SK-N-SH (cell line): ENCODE measurements at regions not wholly inside any gene's neighbourhood (a gene's known extent, or its start where the extent isn't known, plus 50 kb on each side); places are given as distances from the start of the nearest gene placed in this dataset.

ENCODE experiments used
- JUND ChIP-seq: IDR thresholded peaks from 2 replicates; pipeline ENCODE4 v1.4.0; 2012
- POLR2AphosphoS5 ChIP-seq: IDR thresholded peaks from 2 replicates; pipeline ENCODE4 v1.6.1; 2012; ENCODE audit warnings: low read depth, low read length
- SMC3 ChIP-seq: IDR thresholded peaks from 2 replicates; pipeline ENCODE4 v1.6.1; 2012; ENCODE audit warnings: low read depth, low read length, improper control_type of control experiment
- TF ChIP-seq, protein P1 (sequence below): IDR thresholded peaks from 2 replicates; pipeline ENCODE4 v1.6.1; 2012; ENCODE audit warnings: mild to moderate bottlenecking, low read depth, low read length, moderate library complexity
- TF ChIP-seq, protein P2 (sequence below): fragments of 200-600 bp; sonication (generic); IDR thresholded peaks from 2 replicates; pipeline ENCODE4 v1.6.1; 2017; ENCODE audit warnings: antibody characterized with exemption, mild to moderate bottlenecking, moderate library complexity
- TF ChIP-seq, protein P3 (sequence below): IDR thresholded peaks from 2 replicates; pipeline ENCODE4 v1.4.0; 2012; ENCODE audit warnings: low read depth

DNA sequence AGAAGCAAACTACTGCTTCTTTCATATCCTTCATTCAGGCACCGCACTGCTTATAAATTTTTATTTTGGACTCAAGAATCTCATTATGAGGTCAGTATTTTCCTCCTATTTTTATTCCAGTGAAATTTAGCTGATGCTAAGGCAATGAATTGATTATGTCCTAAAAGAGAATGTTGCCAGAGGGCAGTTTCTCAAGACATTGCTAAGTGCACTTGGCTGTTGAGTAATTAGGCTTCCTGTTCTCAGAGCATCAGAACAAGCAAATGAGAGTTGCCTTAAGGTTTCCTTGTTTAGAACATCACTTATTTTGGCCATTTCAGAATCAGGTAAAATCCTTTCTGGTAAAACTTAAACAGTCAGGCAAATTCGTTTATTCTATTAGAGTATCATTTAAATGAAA lies 548.6 kb upstream of the ZEB2 start:
- TF ChIP-seq JUND (no peak), SMC3 (no peak), POLR2AphosphoS5 (no peak)
- TF ChIP-seq, protein P1, sequence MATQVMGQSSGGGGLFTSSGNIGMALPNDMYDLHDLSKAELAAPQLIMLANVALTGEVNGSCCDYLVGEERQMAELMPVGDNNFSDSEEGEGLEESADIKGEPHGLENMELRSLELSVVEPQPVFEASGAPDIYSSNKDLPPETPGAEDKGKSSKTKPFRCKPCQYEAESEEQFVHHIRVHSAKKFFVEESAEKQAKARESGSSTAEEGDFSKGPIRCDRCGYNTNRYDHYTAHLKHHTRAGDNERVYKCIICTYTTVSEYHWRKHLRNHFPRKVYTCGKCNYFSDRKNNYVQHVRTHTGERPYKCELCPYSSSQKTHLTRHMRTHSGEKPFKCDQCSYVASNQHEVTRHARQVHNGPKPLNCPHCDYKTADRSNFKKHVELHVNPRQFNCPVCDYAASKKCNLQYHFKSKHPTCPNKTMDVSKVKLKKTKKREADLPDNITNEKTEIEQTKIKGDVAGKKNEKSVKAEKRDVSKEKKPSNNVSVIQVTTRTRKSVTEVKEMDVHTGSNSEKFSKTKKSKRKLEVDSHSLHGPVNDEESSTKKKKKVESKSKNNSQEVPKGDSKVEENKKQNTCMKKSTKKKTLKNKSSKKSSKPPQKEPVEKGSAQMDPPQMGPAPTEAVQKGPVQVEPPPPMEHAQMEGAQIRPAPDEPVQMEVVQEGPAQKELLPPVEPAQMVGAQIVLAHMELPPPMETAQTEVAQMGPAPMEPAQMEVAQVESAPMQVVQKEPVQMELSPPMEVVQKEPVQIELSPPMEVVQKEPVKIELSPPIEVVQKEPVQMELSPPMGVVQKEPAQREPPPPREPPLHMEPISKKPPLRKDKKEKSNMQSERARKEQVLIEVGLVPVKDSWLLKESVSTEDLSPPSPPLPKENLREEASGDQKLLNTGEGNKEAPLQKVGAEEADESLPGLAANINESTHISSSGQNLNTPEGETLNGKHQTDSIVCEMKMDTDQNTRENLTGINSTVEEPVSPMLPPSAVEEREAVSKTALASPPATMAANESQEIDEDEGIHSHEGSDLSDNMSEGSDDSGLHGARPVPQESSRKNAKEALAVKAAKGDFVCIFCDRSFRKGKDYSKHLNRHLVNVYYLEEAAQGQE, result no peak
- TF ChIP-seq, protein P2, sequence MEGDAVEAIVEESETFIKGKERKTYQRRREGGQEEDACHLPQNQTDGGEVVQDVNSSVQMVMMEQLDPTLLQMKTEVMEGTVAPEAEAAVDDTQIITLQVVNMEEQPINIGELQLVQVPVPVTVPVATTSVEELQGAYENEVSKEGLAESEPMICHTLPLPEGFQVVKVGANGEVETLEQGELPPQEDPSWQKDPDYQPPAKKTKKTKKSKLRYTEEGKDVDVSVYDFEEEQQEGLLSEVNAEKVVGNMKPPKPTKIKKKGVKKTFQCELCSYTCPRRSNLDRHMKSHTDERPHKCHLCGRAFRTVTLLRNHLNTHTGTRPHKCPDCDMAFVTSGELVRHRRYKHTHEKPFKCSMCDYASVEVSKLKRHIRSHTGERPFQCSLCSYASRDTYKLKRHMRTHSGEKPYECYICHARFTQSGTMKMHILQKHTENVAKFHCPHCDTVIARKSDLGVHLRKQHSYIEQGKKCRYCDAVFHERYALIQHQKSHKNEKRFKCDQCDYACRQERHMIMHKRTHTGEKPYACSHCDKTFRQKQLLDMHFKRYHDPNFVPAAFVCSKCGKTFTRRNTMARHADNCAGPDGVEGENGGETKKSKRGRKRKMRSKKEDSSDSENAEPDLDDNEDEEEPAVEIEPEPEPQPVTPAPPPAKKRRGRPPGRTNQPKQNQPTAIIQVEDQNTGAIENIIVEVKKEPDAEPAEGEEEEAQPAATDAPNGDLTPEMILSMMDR, result no peak
- TF ChIP-seq, protein P3, sequence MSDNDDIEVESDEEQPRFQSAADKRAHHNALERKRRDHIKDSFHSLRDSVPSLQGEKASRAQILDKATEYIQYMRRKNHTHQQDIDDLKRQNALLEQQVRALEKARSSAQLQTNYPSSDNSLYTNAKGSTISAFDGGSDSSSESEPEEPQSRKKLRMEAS, result no peak
